ENCODE measurements at regions not wholly inside any gene's neighbourhood (a gene's known extent, or its start where the extent isn't known, plus 50 kb on each side); places are given as distances from the start of the nearest gene placed in this dataset.

DNA sequence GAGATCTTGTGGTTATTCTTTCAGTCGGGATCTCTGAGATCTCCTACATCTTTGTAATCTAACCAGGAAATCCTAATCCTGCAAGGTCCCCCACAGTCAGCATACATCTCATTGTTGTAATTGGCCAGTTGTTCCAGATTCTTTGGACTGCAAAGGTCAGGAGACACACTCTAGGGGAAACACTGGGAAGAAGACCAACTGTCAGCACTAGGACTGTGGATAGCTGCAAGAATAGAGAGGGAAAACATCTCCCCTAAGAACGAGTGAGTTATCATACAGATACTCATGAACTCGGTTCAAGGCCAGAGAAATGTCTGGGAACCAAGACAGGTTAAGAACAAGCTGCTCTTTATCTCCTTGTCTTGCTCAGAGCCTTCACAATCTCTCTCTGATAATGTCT, 217.9 kb upstream of the TMPO start:
- BruUV-seq (replicated peaks): no TSS peak
- no peak for DNase-seq (ENCODE audit: low spot score)
- H4K20me1 ChIP-seq (ENCODE audit: insufficient read depth, low read length): no peaks in the 10 kb centered on the region
- H3K79me2 ChIP-seq (ENCODE audit: insufficient read depth, low read depth, low read length): no peaks in the 10 kb centered on the region
- H2AFZ ChIP-seq (ENCODE audit: low read length): no peak overlapping the region
- H3K36me3 ChIP-seq (ENCODE audit: insufficient read depth, low read length): no peaks in the 10 kb centered on the region
- ChIA-PET CTCF (ENCODE audit: unreplicated experiment) (no interaction called here), POLR2A (interaction anchor here (0.6 to 2.1 kb wide), 3 partner anchors 16 to 155 kb away, joined by 3 to 6 read pairs (median 4); no protein-coding TSS in a partner anchor)
- intact Hi-C loops (cut with micrococcal nuclease; ENCODE audit: unreplicated experiment): no loop called here
- TF ChIP-seq EZH2phosphoT487 (IDR thresholded peaks at IDR 0.05; ENCODE audit: borderline replicate concordance, low read depth, low read length): no peak
- TF ChIP-seq, protein P1, sequence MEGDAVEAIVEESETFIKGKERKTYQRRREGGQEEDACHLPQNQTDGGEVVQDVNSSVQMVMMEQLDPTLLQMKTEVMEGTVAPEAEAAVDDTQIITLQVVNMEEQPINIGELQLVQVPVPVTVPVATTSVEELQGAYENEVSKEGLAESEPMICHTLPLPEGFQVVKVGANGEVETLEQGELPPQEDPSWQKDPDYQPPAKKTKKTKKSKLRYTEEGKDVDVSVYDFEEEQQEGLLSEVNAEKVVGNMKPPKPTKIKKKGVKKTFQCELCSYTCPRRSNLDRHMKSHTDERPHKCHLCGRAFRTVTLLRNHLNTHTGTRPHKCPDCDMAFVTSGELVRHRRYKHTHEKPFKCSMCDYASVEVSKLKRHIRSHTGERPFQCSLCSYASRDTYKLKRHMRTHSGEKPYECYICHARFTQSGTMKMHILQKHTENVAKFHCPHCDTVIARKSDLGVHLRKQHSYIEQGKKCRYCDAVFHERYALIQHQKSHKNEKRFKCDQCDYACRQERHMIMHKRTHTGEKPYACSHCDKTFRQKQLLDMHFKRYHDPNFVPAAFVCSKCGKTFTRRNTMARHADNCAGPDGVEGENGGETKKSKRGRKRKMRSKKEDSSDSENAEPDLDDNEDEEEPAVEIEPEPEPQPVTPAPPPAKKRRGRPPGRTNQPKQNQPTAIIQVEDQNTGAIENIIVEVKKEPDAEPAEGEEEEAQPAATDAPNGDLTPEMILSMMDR (conservative IDR thresholded peaks at IDR 0.05; ENCODE audit: low read length): no peak
- H3K4me1 ChIP-seq (ENCODE audit: insufficient read depth, low read length, poor library complexity, severe bottlenecking): no peaks in the 10 kb centered on the region
- H3K4me3 ChIP-seq (ENCODE audit: low read depth, low read length, poor library complexity, severe bottlenecking): no peak overlapping the region
- H3K27ac ChIP-seq (ENCODE audit: low read depth, low read length, poor library complexity, severe bottlenecking): no peak overlapping the region
- no peaks in the 10 kb centered on the region for H3K9me2 ChIP-seq (ENCODE audit: insufficient read depth, low read length)
- H3K9me3 ChIP-seq (ENCODE audit: low read length): no peaks in the 10 kb centered on the region
- no peak overlapping the region for H3K4me2 ChIP-seq (ENCODE audit: low read length)

DNA sequence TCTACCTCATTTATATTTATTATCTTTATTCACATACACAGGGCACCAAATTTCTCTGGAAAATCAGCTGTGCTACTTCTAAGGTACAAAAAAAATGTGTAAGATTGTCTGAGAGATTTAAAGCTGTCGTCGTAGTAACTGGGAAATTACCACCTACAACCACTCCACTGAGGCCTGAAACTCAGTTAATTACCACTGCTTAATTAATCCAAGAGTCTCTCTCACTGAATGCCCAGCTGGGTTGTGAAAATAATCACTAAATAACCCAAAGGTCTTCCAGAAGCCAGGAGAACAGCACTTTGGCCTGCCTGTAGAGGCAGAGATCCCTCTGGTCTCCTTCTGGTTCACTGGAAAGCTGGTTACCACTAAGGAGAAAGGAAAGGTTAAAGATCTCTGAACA, 207.2 kb upstream of the TMPO start:
- Histone ChIP-seq H2AFZ (ENCODE audit: low read length) (no peak overlapping the region), H3K9me2 (ENCODE audit: insufficient read depth, low read length) (no peaks in the 10 kb centered on the region), H3K4me2 (ENCODE audit: low read length) (no peak overlapping the region), H3K4me1 (ENCODE audit: insufficient read depth, low read length, poor library complexity, severe bottlenecking) (no peaks in the 10 kb centered on the region), H4K20me1 (ENCODE audit: insufficient read depth, low read length) (no peaks in the 10 kb centered on the region), H3K9me3 (ENCODE audit: low read length) (no peaks in the 10 kb centered on the region), H3K27ac (ENCODE audit: low read depth, low read length, poor library complexity, severe bottlenecking) (no peak overlapping the region), H3K79me2 (ENCODE audit: insufficient read depth, low read depth, low read length) (no peaks in the 10 kb centered on the region), H3K4me3 (ENCODE audit: low read depth, low read length, poor library complexity, severe bottlenecking) (no peak overlapping the region), H3K36me3 (ENCODE audit: insufficient read depth, low read length) (no peaks in the 10 kb centered on the region)
- DNase-seq (ENCODE audit: low spot score): no peak
- ChIA-PET POLR2A (interaction anchor here (0.6 to 1.4 kb wide), 5 partner anchors 8 to 212 kb away, joined by 3 to 5 read pairs (median 3); no protein-coding TSS in a partner anchor), CTCF (ENCODE audit: unreplicated experiment) (no interaction called here)
- no peak for TF ChIP-seq EZH2phosphoT487 (IDR thresholded peaks at IDR 0.05; ENCODE audit: borderline replicate concordance, low read depth, low read length)
- TF ChIP-seq, protein P1 (conservative IDR thresholded peaks at IDR 0.05; ENCODE audit: low read length): no peak
- intact Hi-C loops (cut with micrococcal nuclease; ENCODE audit: unreplicated experiment): no loop called here
- no TSS peak for BruUV-seq (replicated peaks)

DNA sequence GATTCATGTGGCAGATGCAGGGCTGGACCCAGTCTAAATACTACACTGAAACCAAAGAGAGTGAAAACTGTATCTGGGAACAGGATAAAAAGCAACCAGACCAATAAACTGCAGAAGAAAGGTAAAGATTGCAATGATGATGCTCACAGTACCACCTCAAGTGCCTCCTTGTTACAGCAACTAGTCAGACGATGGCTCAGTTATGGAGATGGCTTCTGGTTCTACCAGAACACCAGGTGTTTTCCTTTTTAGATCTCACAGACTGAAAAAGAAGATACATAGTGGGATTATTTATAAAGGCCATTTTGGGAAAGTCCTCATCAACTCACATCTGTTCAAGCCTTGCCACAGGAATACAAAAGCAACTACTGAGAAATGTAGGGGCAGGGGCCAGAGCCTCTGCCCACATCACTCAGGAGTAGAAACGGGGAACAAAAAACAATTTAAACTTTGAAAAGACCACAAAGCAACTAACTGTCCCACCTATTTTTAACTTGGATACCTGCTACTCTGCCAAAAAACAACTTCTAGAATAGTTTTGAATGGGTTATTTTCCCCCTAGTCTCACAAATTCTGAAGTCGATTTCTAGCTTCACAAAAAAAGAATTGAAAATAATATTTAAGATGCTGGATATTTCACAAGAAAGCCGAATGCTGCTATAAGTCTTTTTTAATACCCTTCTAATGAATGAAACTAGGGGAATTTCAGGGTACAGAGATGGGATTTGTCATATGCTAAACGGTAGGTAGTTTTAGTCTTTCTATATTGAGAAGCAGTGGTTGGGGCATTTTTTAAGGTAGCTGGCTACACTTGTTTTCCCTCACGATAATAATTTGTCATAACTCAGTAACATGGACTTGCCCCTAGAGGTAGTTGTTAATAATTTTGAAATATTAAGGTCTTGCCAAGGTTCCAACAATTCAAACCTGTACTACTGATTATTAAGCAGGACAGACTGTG, 197.2 kb upstream of the TMPO start:
- intact Hi-C loops (cut with micrococcal nuclease; ENCODE audit: unreplicated experiment): no loop called here
- POLR2A ChIA-PET: interaction anchor here (0.6 to 1.3 kb wide), 2 partner anchors 17 to 306 kb away, joined by 3 to 6 read pairs; no protein-coding TSS in a partner anchor
- H3K9me3 ChIP-seq (ENCODE audit: low read length): no peaks in the 10 kb centered on the region
- no peaks in the 10 kb centered on the region for H3K79me2 ChIP-seq (ENCODE audit: insufficient read depth, low read depth, low read length)
- H2AFZ ChIP-seq (ENCODE audit: low read length): peak overlapping the region; percentile 79
- H3K4me2 ChIP-seq (ENCODE audit: low read length): peak overlapping the region; percentile 39
- no peaks in the 10 kb centered on the region for H4K20me1 ChIP-seq (ENCODE audit: insufficient read depth, low read length)
- no peak overlapping the region for H3K27ac ChIP-seq (ENCODE audit: low read depth, low read length, poor library complexity, severe bottlenecking)
- CTCF ChIA-PET (ENCODE audit: unreplicated experiment): no interaction called here
- H3K9me2 ChIP-seq (ENCODE audit: insufficient read depth, low read length): no peaks in the 10 kb centered on the region
- no peak overlapping the region for H3K4me3 ChIP-seq (ENCODE audit: low read depth, low read length, poor library complexity, severe bottlenecking)
- peaks cover 18% of the 10 kb centered on the region for H3K4me1 ChIP-seq (ENCODE audit: insufficient read depth, low read length, poor library complexity, severe bottlenecking)
- peak; percentile 10 for DNase-seq (ENCODE audit: low spot score)
- no TSS peak for BruUV-seq (replicated peaks)
- no peaks in the 10 kb centered on the region for H3K36me3 ChIP-seq (ENCODE audit: insufficient read depth, low read length)
- TF ChIP-seq, protein P1 (conservative IDR thresholded peaks at IDR 0.05; ENCODE audit: low read length): no peak
- TF ChIP-seq EZH2phosphoT487 (IDR thresholded peaks at IDR 0.05; ENCODE audit: borderline replicate concordance, low read depth, low read length): no peak
